GM12878 (cell line): ENCODE measurements at regions not wholly inside any gene's neighbourhood (a gene's known extent, or its start where the extent isn't known, plus 50 kb on each side); places are given as distances from the start of the nearest gene placed in this dataset.

ENCODE experiments used
- CHD4 ChIP-seq: fragments of 200-600 bp; sonication (generic); IDR thresholded peaks from 2 replicates; pipeline ENCODE4 v1.6.1; 2016; ENCODE audit warnings: mild to moderate bottlenecking
- E2F4 ChIP-seq: IDR thresholded peaks from 2 replicates; pipeline ENCODE4 v1.6.1; 2012; ENCODE audit warnings: low read depth, low read length, improper control_type of control experiment
- EP300 ChIP-seq, 2 experiments: fragments of 150-350 bp in 1 of 2; IDR thresholded peaks; 2 replicates each; pipeline ENCODE4 v1.6.1; 2011 to 2012; ENCODE audit warnings: low read depth in 2 of 2, low read length in 2 of 2, borderline replicate concordance in 1 of 2, improper control_type of control experiment in 1 of 2, inconsistent platforms in 1 of 2; ENCODE audit not compliant: control insufficient read depth in 1 of 2
- NBN ChIP-seq: fragments of 450-650 bp; IDR thresholded peaks from 2 replicates; pipeline ENCODE4 v1.6.1; 2016
- NFIC ChIP-seq: IDR thresholded peaks from 2 replicates; pipeline ENCODE4 v1.6.1; 2012; ENCODE audit warnings: low read depth, mild to moderate bottlenecking, inconsistent platforms, low read length, moderate library complexity
- PBX3 ChIP-seq: IDR thresholded peaks from 2 replicates; pipeline ENCODE4 v1.6.1; 2011; ENCODE audit warnings: mild to moderate bottlenecking, low read depth, low read length, moderate library complexity; ENCODE audit not compliant: insufficient replicate concordance
- POLR2A ChIP-seq: IDR thresholded peaks from 2 replicates; pipeline ENCODE4 v1.6.1; 2011; ENCODE audit warnings: low read depth, mild to moderate bottlenecking, low read length
- POLR2AphosphoS5 ChIP-seq: IDR thresholded peaks from 2 replicates; pipeline ENCODE4 v1.6.1; 2011; ENCODE audit warnings: mild to moderate bottlenecking, low read length, inconsistent platforms
- RCOR1 ChIP-seq: conservative IDR thresholded peaks from 2 replicates; pipeline ENCODE4 v1.6.1; 2012; ENCODE audit warnings: low read depth, low read length, improper control_type of control experiment
- REST ChIP-seq: IDR thresholded peaks from 2 replicates; pipeline ENCODE4 v1.6.1; 2012; ENCODE audit warnings: mild to moderate bottlenecking, low read depth, low read length
- SP1 ChIP-seq: IDR thresholded peaks from one replicate; pipeline ENCODE4 v1.6.1; 2011; ENCODE audit warnings: low read depth, low read length
- SREBF2 ChIP-seq: IDR thresholded peaks from 2 replicates; pipeline ENCODE4 v1.6.1; 2012; ENCODE audit warnings: mild to moderate bottlenecking, low read length
- TF ChIP-seq, protein P1 (sequence below), 3 experiments: IDR thresholded peaks in 2 of 3; conservative IDR thresholded peaks in 1 of 3; 2 replicates each; pipeline ENCODE4 v1.5.1; 2011; ENCODE audit warnings: low read depth in 3 of 3, low read length in 3 of 3, mild to moderate bottlenecking in 3 of 3, control low read depth in 2 of 3, moderate library complexity in 2 of 3, inconsistent platforms in 1 of 3, mixed read lengths in 1 of 3; ENCODE audit not compliant: control insufficient read depth in 2 of 3, insufficient read depth in 1 of 3; ENCODE audit errors: extremely low read depth in 1 of 3

DNA sequence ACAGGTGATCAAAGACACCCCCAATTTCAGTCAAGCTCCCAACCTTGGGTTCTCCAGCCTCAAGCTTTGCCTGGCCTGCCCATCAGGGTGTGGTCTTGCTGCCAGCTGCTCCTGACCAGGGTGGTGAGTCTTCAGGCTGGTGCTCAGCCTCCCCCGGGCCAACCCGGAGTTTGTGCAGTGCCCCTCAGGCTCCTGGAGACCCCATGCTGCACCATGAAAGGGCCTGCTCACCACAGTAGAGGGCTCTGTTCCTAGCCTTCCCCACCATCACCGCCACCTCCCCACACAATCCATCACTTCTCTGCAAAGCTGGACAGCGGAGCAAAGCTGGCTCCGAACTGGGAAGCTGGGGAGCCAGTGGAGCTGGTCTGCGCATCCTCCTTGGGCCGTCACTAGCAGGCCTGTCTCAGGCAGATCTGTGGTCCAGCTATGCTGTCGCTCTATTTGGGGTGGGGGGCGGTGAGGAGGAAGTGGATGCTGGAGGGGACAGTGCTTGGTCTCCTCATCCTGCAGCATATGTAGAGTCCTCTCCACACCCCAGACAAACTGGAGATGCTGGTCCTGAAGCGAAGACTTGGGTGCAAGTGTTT, 88.5 kb upstream of the RPL38 start:
- TF ChIP-seq, protein P1, sequence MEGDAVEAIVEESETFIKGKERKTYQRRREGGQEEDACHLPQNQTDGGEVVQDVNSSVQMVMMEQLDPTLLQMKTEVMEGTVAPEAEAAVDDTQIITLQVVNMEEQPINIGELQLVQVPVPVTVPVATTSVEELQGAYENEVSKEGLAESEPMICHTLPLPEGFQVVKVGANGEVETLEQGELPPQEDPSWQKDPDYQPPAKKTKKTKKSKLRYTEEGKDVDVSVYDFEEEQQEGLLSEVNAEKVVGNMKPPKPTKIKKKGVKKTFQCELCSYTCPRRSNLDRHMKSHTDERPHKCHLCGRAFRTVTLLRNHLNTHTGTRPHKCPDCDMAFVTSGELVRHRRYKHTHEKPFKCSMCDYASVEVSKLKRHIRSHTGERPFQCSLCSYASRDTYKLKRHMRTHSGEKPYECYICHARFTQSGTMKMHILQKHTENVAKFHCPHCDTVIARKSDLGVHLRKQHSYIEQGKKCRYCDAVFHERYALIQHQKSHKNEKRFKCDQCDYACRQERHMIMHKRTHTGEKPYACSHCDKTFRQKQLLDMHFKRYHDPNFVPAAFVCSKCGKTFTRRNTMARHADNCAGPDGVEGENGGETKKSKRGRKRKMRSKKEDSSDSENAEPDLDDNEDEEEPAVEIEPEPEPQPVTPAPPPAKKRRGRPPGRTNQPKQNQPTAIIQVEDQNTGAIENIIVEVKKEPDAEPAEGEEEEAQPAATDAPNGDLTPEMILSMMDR (IDR thresholded peaks at IDR 0.05 in 2 of 3, conservative IDR thresholded peaks at IDR 0.05 in 1 of 3; ENCODE audit: control insufficient read depth in 2 of 3, extremely low read depth in 1 of 3, insufficient read depth in 1 of 3, low read depth in 3 of 3, low read length in 3 of 3): no peak
- TF ChIP-seq POLR2A (no peak), EP300 (IDR thresholded peaks at IDR 0.05; ENCODE audit: borderline replicate concordance in 1 of 2, control insufficient read depth in 1 of 2, low read depth in 2 of 2, low read length in 2 of 2) (no peak), NFIC (no peak), E2F4 (no peak), SREBF2 (no peak), PBX3 (no peak), POLR2AphosphoS5 (no peak), CHD4 (no peak), REST (no peak), SP1 (no peak), NBN (no peak), RCOR1 (no peak)
